Stimulated activated CD8-positive, alpha-beta memory T cell treated with anti-CD3 and anti-CD28 coated beads, Interleukin-15, amount 100 ng/mL, for 1 hour (primary cell): ENCODE measurements at regions not wholly inside any gene's neighbourhood (a gene's known extent, or its start where the extent isn't known, plus 50 kb on each side); places are given as distances from the start of the nearest gene placed in this dataset.

Source experiments
- DNase-seq: peaks from one replicate; pipeline ENCODE4 v3.0.0-alpha.2; 2020; ENCODE audit warnings: low read depth

- DNase-seq, result no peak
Observed at GRCh38 chr13:21822029-21822428, 151.2 kb downstream of the FGF9 start.

DNA sequence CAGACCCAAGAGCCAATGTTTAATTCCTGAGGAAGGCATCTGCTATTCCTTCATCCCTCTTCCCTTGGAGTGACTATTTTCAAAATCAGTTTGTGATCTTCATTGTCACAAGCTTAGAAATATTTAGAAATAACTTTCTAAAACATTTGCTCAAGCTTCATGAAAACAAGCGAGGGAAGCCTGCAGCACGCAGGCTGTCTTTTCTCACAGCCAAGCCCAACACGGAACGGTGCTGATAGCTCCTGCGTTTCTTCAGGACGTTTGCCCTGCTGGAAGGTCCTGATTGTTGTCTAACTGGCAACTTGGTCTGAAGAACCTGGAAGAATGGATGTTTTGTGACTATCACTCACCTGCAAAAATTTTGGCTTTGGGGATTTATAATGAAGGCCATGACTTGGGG is 152.5 kb downstream of the FGF9 start:
- DNase-seq, result no peak

DNA sequence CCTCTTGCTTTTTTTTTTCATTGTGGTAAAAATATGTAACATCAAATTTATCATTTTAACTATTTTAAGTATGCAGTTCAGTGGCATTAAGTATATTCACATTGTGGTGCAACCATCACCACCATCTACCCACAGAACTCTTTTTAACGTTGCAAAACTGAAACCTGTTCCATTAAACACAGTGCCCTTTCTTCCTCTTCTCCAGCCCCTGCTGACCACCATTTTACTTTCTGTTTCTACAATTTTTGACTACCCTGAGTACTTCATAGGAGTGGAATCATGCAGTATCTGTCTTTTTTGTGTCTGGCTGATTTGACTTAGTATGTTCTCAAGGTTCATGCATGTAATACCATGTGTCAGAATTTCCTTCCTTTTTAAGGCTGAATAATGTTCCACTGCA is 153.1 kb downstream of the FGF9 start:
- no peak for DNase-seq

DNA sequence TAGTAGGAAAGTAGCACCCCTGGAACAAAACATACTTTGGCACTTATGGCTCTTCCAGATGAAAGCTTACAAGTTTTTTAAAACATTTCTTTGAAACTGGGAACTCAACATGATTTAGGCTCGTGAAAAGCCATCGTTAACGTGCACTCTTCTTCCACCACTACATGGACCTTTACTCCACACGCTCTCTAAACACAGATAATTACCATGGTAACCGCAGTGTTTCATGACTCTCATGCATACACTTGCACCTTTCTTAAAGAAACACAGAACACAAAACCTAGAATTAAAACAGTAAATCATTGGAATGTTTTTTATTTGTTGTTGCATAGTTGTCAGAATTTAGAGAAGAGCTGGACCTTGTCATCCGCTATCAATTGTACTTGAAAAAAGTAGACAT is 154.3 kb downstream of the FGF9 start:
- no peak for DNase-seq

DNA sequence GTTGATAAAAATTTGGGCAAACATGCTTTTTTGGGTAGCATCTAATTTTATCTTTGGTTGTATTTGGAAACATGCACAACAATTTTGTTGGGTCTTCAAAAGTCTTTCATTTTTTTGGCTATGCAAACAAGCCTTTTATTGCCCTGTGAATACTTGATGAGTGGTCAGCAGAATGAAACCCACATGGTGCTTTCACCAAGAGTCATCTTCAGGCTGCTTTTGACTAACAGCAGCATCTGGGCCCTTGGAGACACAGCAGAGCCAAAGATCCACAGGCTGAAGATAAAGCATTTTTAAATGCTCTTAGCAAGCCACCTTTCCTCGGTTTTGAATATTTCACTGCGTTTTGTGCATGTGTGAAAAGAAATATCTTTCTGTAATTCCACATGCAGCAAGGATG is 154.9 kb downstream of the FGF9 start:
- DNase-seq, result no peak

DNA sequence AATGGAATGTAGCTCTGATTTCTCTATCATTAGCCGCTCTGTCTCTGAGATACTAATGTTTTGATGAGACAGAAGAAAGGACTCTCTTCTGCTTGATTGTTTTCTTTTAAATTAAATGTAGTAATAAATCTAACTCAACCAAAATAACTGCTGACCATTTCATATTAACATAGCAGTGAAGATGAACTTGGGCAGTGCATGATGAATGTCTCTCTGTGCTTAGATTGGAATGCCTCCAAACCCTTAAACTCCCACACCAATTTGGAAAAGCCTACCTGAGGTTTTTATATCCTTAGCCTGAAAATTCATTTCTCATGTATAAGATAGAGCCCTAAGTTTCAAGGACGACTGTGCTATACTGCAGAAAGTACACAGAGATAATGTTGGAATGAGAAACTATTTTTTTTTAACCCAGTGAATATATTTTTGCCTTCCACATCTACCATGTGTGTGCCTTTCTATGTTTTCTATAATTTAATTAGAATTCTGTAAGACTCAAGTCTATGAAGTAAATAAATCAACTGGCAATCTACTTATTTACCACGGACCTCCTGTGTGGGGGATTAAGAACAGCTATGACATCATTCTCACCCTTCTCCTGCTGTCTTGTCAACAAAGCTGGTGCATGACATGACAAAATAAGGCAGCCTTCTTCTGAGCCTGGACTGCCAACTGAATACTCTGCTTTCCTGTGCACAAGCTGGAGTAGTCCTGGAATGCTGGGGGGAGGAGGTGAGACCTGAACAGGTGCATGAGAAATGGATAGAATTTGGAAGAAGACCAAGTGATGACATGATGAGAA is 155.5 kb downstream of the FGF9 start:
- no peak for DNase-seq

DNA sequence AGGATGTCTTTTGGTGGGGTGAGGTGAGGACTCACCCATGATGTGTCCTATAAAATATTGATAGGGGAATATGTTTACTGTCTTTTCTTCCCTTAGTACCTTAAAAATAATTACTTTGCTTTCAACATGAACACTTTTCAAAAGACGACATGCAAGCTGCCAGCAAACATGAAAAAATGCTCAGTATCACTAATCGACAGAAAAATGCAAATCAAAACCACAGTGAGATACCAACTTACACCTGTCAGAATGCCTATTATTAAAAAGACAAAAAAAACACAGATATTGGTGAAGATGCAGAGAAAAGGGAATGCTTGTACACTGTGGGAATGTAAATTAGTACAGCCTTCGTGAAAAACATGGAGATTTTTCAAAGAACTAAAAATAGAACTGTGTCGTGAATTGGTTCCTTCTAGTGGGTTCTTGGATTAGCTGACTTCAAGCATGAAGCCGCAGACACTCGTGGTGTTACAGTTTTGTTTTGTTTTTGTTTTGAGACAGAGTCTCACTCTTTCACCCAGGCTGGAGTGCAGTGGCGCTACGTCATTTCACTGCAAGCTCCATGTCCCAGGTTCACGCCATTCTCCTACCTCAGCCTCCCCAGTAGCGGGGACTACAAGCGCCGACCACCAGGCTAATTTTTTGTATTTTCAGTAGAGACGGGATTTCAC is 160.9 kb downstream of the FGF9 start:
- no peak for DNase-seq

- no peak for DNase-seq
Observed at GRCh38 chr13:21833921-21834320, 163.0 kb downstream of the FGF9 start.

DNA sequence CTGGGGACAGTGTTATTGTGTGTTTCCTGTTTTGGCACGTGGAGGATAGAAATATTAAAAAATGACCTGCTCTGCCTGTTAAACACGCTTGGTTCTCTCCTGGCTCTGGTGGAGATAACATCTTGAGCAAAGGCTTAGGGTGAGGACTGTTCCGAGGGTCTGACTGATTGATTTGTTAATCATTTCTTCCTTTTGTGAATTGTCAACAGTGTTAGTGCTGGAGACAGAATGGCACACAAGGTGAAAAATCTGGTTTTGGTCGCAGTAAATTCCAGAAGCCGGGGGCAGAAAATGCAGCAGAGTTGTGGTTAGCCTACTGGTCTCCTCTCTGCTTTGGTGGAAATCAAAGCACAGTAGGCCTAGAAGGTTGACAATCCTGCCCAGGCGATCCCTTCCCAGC is 163.6 kb downstream of the FGF9 start:
- no peak for DNase-seq

DNA sequence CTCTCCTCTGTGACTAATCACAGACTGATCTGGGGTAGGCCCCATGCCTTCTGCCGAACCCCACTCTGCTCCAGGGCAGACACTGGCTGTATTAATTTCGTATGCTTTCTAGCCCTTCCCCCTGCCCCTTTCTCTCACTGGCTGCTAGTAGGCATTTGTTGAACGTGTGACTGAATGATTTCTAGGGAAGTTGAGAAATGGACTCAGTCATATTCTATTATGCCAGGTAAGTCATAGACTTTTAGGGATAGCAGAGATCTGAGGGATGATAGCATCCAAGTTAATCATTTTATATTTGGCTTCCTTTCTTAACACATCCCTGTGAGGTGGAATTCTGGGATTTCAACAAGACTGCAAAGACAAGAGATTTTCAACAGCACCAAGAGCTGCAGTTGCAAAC is 166.4 kb downstream of the FGF9 start:
- DNase-seq, result no peak

DNA sequence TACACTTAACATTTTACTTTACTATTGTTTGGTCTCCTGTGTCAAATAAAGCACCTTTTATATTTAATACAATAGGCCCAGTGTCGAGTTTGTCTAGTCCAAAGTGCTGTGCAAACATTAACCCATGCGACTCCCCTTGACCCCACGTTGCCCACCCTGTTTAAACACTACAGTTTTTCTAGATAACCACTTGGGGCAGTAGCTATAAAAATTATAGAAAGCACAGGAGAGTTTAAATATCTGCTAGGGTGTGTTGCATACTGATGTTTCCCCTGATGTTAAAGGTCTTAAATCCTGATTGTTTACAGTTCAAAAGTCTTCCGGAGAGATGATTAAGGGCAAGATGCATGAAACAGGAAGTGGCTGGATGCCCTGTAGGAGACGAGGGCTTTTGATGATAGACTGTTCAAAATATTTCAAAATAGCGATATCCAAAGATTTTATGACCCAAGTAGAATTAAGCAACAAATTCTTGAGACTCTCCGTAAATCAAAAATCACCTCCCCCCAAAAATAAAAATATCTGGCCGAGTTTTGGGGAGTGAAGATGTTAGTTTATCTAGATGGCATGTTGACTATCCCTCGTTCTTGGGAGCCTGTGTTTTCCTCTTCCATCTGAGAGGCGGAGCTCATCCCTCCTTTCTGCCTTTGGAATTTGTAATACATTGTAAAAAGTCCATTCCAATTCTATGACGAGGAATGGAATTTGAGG is 167.1 kb downstream of the FGF9 start:
- DNase-seq, result no peak

GRCh38 chr13:21846605-21847004 is 175.7 kb downstream of the FGF9 start:
- no peak for DNase-seq

DNA sequence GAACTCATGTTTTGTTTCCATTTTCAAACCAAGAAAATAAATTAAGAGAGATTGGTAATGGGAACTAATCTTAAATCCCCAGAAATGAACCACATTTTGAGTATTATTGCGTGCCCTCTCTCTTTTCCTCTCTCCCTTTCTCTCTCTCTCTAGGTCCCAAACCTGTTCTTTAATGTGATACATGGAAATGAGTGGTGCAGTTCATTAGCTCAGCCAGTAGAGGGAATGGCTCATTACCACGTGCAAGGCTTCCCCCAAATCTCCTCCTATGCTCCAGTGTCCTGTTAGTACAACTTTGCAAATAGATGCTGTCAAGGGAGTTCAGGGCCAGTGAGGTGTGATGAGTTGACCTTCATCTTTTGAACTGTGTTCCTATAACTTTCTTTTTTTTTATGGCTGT is 178.4 kb downstream of the FGF9 start:
- no peak for DNase-seq

DNA sequence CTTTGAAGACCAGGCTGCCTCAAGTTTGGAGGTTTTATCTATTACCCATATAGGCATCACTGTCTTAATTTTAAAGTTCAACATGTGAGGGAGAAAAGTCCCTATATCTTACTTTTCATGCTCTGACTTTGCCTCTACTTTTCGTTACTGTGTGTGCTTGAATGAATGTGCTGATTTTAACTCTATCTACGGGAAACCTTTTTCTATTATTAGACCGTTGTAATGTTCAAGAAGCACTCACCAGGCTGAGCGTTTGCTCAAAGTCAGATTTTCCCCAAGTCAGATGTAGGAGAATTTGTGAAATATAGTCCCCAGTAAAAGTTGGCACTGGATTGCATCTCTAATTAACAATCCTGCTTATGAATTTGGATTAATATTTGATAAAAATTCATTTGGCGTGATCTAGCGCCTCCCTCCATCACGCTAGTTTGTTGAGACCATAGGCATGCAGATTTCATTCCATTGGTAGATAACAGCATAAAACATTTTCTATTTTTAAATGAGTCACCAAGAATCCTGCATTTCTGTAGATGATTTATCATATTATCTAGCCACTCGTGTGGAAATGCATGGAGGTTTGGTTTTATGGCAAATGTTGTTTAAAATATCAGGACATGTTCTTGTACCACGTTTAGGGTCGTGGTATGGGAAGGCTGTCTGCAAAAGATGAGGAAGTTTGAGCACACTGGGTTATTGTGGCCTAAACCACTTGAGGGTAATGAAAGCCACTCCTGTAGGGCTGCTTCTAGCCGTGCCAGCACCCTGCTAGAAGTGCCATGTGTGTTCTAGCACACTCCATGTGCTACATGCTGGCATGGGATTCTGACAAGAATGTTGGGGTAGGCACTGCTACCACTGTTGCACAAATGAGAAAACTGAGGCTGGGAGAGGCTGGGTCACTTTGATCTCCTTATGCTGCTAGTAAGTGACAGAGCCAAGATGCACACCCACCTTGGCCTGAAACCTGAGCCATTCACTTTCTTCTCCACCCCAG is 179.4 kb downstream of the FGF9 start:
- no peak for DNase-seq

DNA sequence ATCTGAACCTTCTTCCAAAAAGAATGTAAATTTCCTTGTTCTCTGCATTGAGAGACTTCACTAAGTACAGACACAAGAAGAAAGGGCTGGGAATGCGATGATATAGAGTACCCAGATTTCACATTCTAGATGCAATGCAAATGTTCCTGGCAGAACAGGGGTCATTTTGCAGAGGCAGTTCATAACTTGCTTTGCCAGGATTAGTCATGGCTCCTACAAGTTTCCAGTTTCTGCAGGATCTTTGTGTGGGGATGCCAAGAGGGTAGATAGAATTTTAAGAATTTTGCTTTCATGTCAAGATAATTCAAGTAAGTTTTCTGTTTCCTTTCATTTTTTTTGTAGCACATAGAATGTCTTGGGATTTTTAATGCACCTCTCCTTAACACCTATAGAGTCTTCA is 181.2 kb downstream of the FGF9 start:
- DNase-seq, result no peak

DNA sequence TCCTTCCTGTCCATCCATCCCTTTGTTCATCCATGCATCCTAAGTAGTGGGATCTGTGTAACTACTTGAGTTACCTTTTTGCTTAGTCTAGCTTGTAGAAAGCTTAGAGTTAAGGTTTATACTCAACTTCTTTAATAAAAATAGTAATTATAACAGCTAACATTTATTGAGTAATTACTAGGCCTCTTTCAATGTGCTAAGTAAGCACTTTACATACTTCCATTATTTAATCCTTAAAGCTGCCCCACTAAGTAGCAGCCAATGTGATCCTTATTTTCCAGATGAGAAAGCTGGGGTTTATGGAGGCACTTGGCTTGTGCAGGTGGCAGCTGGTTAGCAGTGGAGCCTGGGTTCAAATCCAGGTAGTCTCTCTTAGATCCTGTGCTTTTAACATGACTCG is 182.9 kb downstream of the FGF9 start:
- no peak for DNase-seq

DNA sequence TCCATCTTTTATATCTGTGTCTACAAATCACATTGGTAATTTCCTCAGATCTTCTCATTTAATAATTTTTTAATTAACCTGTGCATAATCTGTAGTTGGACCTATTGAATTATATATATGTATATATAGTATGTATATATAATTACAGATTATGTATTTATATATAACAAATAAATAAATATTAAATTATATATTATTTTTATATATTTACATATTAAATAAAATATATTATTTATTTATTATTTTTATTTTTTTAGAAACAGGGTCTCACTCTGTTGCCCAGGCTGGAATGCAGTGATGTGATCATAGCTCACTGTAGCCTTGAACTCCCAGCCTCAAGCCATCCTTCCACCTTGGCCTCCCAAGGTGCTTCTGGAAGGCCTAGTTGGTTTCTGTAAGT is 197.9 kb downstream of the FGF9 start:
- no peak for DNase-seq

GRCh38 chr13:21871382-21871781 is 200.5 kb downstream of the FGF9 start:
- no peak for DNase-seq

- DNase-seq, result no peak
Observed at GRCh38 chr13:21871919-21872318, 201.0 kb downstream of the FGF9 start.

- no peak for DNase-seq
Observed at GRCh38 chr13:21872795-21873194, 201.9 kb downstream of the FGF9 start.

DNA sequence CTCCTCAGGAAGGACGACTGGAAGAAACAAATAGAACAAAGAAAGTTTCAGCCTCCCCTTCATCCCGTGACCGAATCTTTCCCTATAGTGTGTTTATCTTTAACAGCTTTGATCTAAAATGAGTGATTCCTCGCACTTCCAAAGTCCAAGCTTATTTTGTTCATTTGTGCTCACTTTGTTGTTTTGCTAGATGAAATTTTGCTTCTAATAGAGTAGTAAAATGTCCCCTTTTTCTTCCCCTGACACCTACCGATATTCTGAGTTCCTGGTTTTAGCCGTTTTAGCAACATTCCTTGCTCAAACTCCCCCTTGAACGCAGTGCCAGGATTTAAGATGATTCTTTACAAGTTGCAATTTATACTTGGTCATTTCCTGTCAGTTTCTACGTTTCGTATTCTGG is 204.2 kb downstream of the FGF9 start:
- DNase-seq, result no peak
